Breast epithelium (tissue), 4 donors: ENCODE measurements at regions not wholly inside any gene's neighbourhood (a gene's known extent, or its start where the extent isn't known, plus 50 kb on each side); places are given as distances from the start of the nearest gene placed in this dataset.

Experiments used
- DNase-seq, 2 donors: peaks; one replicate each; pipeline ENCODE4 v3.0.0-alpha.2; 2019; ENCODE audit warnings: low spot score in 2 of 2
- H3K27ac ChIP-seq, 2 donors: fragments of 200-600 bp; sonication (generic) in 1 of 2; one replicate each; pipeline ENCODE4 v1.5.1; 2016 to 2019; ENCODE audit warnings: mild to moderate bottlenecking in 1 of 2
- H3K27me3 ChIP-seq, 2 donors: fragments of 200-600 bp; sonication (generic) in 1 of 2; one replicate each; pipeline versions ENCODE4 v1.5.1 to v1.6.0; 2017 to 2019; ENCODE audit warnings: control low read depth in 1 of 2, mild to moderate bottlenecking in 1 of 2
- H3K36me3 ChIP-seq: fragments of 200-600 bp; one replicate; pipeline ENCODE4 v1.5.1; 2019
- H3K4me1 ChIP-seq, 2 donors: fragments of 200-600 bp; sonication (generic); one replicate each; pipeline ENCODE4 v1.5.1; 2016 to 2019; ENCODE audit warnings: control low read depth in 1 of 2
- H3K4me3 ChIP-seq, 3 donors: fragments of 200-600 bp; sonication (generic); 1 replicate in 2 of 3; 2 replicates in 1 of 3; pipeline ENCODE4 v1.5.1; 2016 to 2019; ENCODE audit warnings: mild to moderate bottlenecking in 3 of 3, moderate library complexity in 2 of 3
- H3K9me3 ChIP-seq, 2 donors: fragments of 200-600 bp; sonication (generic) in 1 of 2; one replicate each; pipeline ENCODE4 v1.5.1; 2016 to 2019; ENCODE audit warnings: control low read depth in 1 of 2
- CTCF ChIP-seq, 3 donors: fragments of 450-650 bp; IDR thresholded peaks; one replicate each; pipeline ENCODE4 v1.5.1; 2016 to 2017; ENCODE audit warnings: antibody characterized with exemption in 3 of 3, mild to moderate bottlenecking in 3 of 3, moderate library complexity in 3 of 3
- POLR2A ChIP-seq: fragments of 450-650 bp; IDR thresholded peaks from one replicate; pipeline ENCODE4 v1.6.1; 2016; ENCODE audit warnings: antibody characterized with exemption, mild to moderate bottlenecking, moderate library complexity
- POLR2AphosphoS5 ChIP-seq, 3 donors: sonication (generic); formaldehyde crosslinking; IDR thresholded peaks; one replicate each; pipeline ENCODE4 v1.6.1; 2017; ENCODE audit warnings: antibody characterized with exemption in 3 of 3
- intact Hi-C: fragments of 100-400 bp; cut with DNase I; formaldehyde crosslinking; loops from one replicate; pipeline ENCODE4 v1.15.1; 2023; ENCODE audit warnings: low total_unique reads

- DNase-seq, result no peak
- no peaks in the 10 kb centered on the region for H3K9me3 ChIP-seq
- intact Hi-C loops, result no loop called here
- no peak for TF ChIP-seq POLR2AphosphoS5 (IDR thresholded peaks at IDR 0.05)
- no peak for TF ChIP-seq POLR2A
- TF ChIP-seq CTCF (IDR thresholded peaks at IDR 0.05), result no peak
- H3K27me3 ChIP-seq, result no peaks in the 10 kb centered on the region
- no peak overlapping the region for H3K4me3 ChIP-seq
- H3K4me1 ChIP-seq, result no peaks in the 10 kb centered on the region
- no peaks in the 10 kb centered on the region for H3K36me3 ChIP-seq
- no peak overlapping the region for H3K27ac ChIP-seq
These were observed 353.1 kb downstream of the SEC23A start for GRCh38 chr14:38749936-38750335.

- Histone ChIP-seq H3K27ac (no peak overlapping the region), H3K4me3 (no peak overlapping the region), H3K9me3 (no peaks in the 10 kb centered on the region), H3K4me1 (no peaks in the 10 kb centered on the region), H3K27me3 (no peaks in the 10 kb centered on the region), H3K36me3 (no peaks in the 10 kb centered on the region)
- TF ChIP-seq POLR2AphosphoS5 (IDR thresholded peaks at IDR 0.05) (no peak), POLR2A (no peak), CTCF (IDR thresholded peaks at IDR 0.05) (no peak)
- DNase-seq, result no peak
- intact Hi-C loops, result no loop called here
These were observed 357.2 kb downstream of the SEC23A start for GRCh38 chr14:38745861-38746260.

GRCh38 chr14:38743966-38744584 lies 359.0 kb downstream of the SEC23A start:
- no peaks in the 10 kb centered on the region for H3K36me3 ChIP-seq
- TF ChIP-seq POLR2AphosphoS5 (IDR thresholded peaks at IDR 0.05) (no peak), CTCF (IDR thresholded peaks at IDR 0.05) (no peak), POLR2A (no peak)
- H3K9me3 ChIP-seq, result no peaks in the 10 kb centered on the region
- H3K27ac ChIP-seq, result no peak overlapping the region
- no peak overlapping the region for H3K4me3 ChIP-seq
- no peak for DNase-seq
- intact Hi-C loops, result no loop called here
- H3K4me1 ChIP-seq, result no peaks in the 10 kb centered on the region
- no peaks in the 10 kb centered on the region for H3K27me3 ChIP-seq

- Histone ChIP-seq H3K9me3 (no peaks in the 10 kb centered on the region), H3K36me3 (no peaks in the 10 kb centered on the region), H3K27ac (no peak overlapping the region), H3K27me3 (no peaks in the 10 kb centered on the region), H3K4me3 (no peak overlapping the region), H3K4me1 (no peaks in the 10 kb centered on the region)
- intact Hi-C loops, result no loop called here
- DNase-seq, result no peak
- TF ChIP-seq CTCF (IDR thresholded peaks at IDR 0.05) (no peak), POLR2A (no peak), POLR2AphosphoS5 (IDR thresholded peaks at IDR 0.05) (no peak)
These were observed 365.2 kb downstream of the SEC23A start for GRCh38 chr14:38737686-38738407.

- Histone ChIP-seq H3K27ac (no peak overlapping the region), H3K4me3 (no peak overlapping the region), H3K36me3 (no peaks in the 10 kb centered on the region), H3K4me1 (no peaks in the 10 kb centered on the region), H3K27me3 (no peaks in the 10 kb centered on the region), H3K9me3 (no peaks in the 10 kb centered on the region)
- DNase-seq, result no peak
- TF ChIP-seq POLR2AphosphoS5 (IDR thresholded peaks at IDR 0.05), result no peak
- no peak for TF ChIP-seq CTCF (IDR thresholded peaks at IDR 0.05)
- TF ChIP-seq POLR2A, result no peak
- intact Hi-C loops, result no loop called here
These were observed 368.0 kb downstream of the SEC23A start for GRCh38 chr14:38735005-38735404.
